H1 (cell line): ENCODE measurements at regions not wholly inside any gene's neighbourhood (a gene's known extent, or its start where the extent isn't known, plus 50 kb on each side); places are given as distances from the start of the nearest gene placed in this dataset.

ENCODE experiments used
- HDAC2 ChIP-seq, 2 experiments: fragments of 300-600 bp in 1 of 2; sonication (generic) in 1 of 2; IDR thresholded peaks; 2 replicates each; pipeline ENCODE4 v1.6.1; 2011 to 2012; ENCODE audit warnings: low read depth in 2 of 2, low read length in 2 of 2, mild to moderate bottlenecking in 2 of 2, moderate library complexity in 2 of 2, borderline replicate concordance in 1 of 2, inconsistent platforms in 1 of 2
- POLR2A ChIP-seq, 2 experiments: IDR thresholded peaks; 1 replicate in 1 of 2; 2 replicates in 1 of 2; pipeline ENCODE4 v1.6.1; 2011; ENCODE audit warnings: low read depth in 2 of 2, low read length in 2 of 2, mild to moderate bottlenecking in 2 of 2; ENCODE audit errors: control extremely low read depth in 1 of 2
- SP1 ChIP-seq: IDR thresholded peaks from 2 replicates; pipeline ENCODE4 v1.6.1; 2011; ENCODE audit warnings: low read depth, low read length
- TAF1 ChIP-seq: IDR thresholded peaks from 2 replicates; pipeline ENCODE4 v1.6.1; 2011; ENCODE audit warnings: mild to moderate bottlenecking, low read depth, low read length

DNA sequence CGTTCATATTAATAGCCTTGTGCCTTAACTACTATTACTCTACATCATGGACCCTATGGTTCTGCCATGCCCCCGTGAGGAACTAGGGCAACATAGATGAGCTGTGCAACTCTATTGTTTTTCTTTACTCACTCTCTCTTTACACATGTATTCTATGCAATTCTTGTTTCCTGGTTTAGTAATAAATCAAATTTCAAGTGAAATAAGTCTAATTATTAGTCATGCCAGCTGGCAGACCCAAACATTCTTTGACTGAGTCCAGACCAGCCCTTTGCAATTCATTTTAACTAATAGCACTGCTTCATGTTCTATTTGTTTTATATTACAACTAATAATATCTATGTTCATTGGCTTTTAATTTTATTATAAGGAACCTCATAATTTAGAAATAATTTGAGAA, 789.3 kb upstream of the ADAMTS5 start:
- TF ChIP-seq HDAC2 (IDR thresholded peaks at IDR 0.05; ENCODE audit: borderline replicate concordance in 1 of 2, low read depth in 2 of 2, low read length in 2 of 2) = no peak
- no peak for TF ChIP-seq SP1
- no peak for TF ChIP-seq POLR2A (IDR thresholded peaks at IDR 0.05; ENCODE audit: control extremely low read depth in 1 of 2, low read depth in 2 of 2, low read length in 2 of 2)
- TF ChIP-seq TAF1 = no peak
